Mammary epithelial cell (primary cell): ENCODE measurements at regions not wholly inside any gene's neighbourhood (a gene's known extent, or its start where the extent isn't known, plus 50 kb on each side); places are given as distances from the start of the nearest gene placed in this dataset.

Experiments
- EZH2 ChIP-seq: IDR thresholded peaks from 2 replicates; pipeline ENCODE4 v1.6.1; 2012; ENCODE audit warnings: low read length, inconsistent platforms, borderline replicate concordance
- TF ChIP-seq, protein P1 (sequence below), 2 donors: IDR thresholded peaks in 1 of 2; conservative IDR thresholded peaks in 1 of 2; 2 replicates each; pipeline ENCODE4 v1.5.1; 2011 to 2012; ENCODE audit warnings: inconsistent platforms in 2 of 2, low read length in 2 of 2, mild to moderate bottlenecking in 2 of 2, control low read depth in 1 of 2, low read depth in 1 of 2; ENCODE audit not compliant: insufficient read depth in 1 of 2; ENCODE audit errors: extremely low read depth in 1 of 2

DNA sequence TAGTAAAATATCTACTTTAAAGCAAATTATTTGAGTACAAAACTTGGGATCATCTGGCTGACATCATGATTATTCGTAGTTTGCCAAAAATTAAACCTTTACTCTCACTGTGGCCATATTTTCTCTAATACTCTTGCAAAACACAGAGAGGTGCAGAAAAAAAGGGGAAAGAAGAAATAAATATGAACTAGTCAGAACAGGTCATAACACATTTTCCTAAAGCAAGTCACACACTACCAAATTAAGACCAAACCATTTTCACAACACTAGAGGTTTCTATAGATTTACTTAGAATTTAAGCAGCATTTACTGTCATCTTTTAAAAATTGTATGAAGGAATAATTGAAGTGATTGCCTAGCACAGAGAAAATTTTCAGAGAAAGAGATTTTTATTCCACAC, 726.1 kb downstream of the SORCS1 start:
- TF ChIP-seq, protein P1, sequence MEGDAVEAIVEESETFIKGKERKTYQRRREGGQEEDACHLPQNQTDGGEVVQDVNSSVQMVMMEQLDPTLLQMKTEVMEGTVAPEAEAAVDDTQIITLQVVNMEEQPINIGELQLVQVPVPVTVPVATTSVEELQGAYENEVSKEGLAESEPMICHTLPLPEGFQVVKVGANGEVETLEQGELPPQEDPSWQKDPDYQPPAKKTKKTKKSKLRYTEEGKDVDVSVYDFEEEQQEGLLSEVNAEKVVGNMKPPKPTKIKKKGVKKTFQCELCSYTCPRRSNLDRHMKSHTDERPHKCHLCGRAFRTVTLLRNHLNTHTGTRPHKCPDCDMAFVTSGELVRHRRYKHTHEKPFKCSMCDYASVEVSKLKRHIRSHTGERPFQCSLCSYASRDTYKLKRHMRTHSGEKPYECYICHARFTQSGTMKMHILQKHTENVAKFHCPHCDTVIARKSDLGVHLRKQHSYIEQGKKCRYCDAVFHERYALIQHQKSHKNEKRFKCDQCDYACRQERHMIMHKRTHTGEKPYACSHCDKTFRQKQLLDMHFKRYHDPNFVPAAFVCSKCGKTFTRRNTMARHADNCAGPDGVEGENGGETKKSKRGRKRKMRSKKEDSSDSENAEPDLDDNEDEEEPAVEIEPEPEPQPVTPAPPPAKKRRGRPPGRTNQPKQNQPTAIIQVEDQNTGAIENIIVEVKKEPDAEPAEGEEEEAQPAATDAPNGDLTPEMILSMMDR (conservative IDR thresholded peaks at IDR 0.05 in 1 of 2, IDR thresholded peaks at IDR 0.05 in 1 of 2; ENCODE audit: extremely low read depth in 1 of 2, insufficient read depth in 1 of 2, low read depth in 1 of 2, low read length in 2 of 2) = no peak
- TF ChIP-seq EZH2 = no peak
